ENCODE measurements at regions not wholly inside any gene's neighbourhood (a gene's known extent, or its start where the extent isn't known, plus 50 kb on each side); places are given as distances from the start of the nearest gene placed in this dataset.

- TF ChIP-seq POLR2AphosphoS5 (IDR thresholded peaks at IDR 0.05) (no peak), CTCF (IDR thresholded peaks at IDR 0.05) (no peak), EP300 (IDR thresholded peaks at IDR 0.05; ENCODE audit: low read depth) (no peak)
These were observed 198.9 kb upstream of the ARSJ start for GRCh38 chr4:114178392-114178791.

Data from transverse colon (tissue), 4 donors.